Calu3 (cell line): ENCODE measurements at regions not wholly inside any gene's neighbourhood (a gene's known extent, or its start where the extent isn't known, plus 50 kb on each side); places are given as distances from the start of the nearest gene placed in this dataset.
"Not testable (repeated sequence)": the region's sequence is repeated elsewhere in the genome, so short reads cannot be mapped to it uniquely, and the experiment has no call there.

Experiments
- BruUV-seq: library from RNA; stranded (reverse); fragments of 400-500 nt; replicated peaks from 2 replicates; lab custom pipeline; 2021; lab: Mats Ljungman, UMichigan
- CTCF ChIA-PET: fragments of 300-600 bp; sonication (Branson Sonifier 250); formaldehyde crosslinking; loops from one replicate; lab custom pipeline; 2022; ENCODE audit warnings: antibody characterized with exemption; lab: Charles Lee
- DNase-seq: peaks from one replicate; pipeline ENCODE4 v3.0.0; 2022
- H3K27ac Mint-ChIP-seq: one replicate; pipeline ENCODE4 v1.8.0; 2022; ENCODE audit warnings: mixed read lengths; ENCODE audit not compliant: unreplicated experiment
- H3K27me3 Mint-ChIP-seq: one replicate; pipeline ENCODE4 v1.8.0; 2022; ENCODE audit warnings: mixed read lengths; ENCODE audit not compliant: unreplicated experiment
- H3K36me3 Mint-ChIP-seq: one replicate; pipeline ENCODE4 v1.8.0; 2022; ENCODE audit warnings: mild to moderate bottlenecking, moderate library complexity, mixed read lengths; ENCODE audit not compliant: insufficient read depth, unreplicated experiment
- H3K4me1 Mint-ChIP-seq: one replicate; pipeline ENCODE4 v1.8.0; 2022; ENCODE audit warnings: mild to moderate bottlenecking, low read depth, mixed read lengths; ENCODE audit not compliant: unreplicated experiment
- H3K4me3 Mint-ChIP-seq: one replicate; pipeline ENCODE4 v1.8.0; 2022; ENCODE audit warnings: mild to moderate bottlenecking, low read depth, moderate library complexity, mixed read lengths; ENCODE audit not compliant: unreplicated experiment
- H3K9me3 Mint-ChIP-seq: one replicate; pipeline ENCODE4 v1.8.0; 2022; ENCODE audit warnings: low read depth, mixed read lengths; ENCODE audit not compliant: unreplicated experiment
- CTCF ChIP-seq: fragments of 200-600 bp; IDR thresholded peaks from one replicate; pipeline ENCODE4 v1.8.0; 2022; ENCODE audit warnings: antibody characterized with exemption; ENCODE audit not compliant: unreplicated experiment
- intact Hi-C: fragments of 100-400 bp; cut with micrococcal nuclease; formaldehyde crosslinking; loops from one replicate; pipeline ENCODE4 v1.10.0; 2022; ENCODE audit not compliant: unreplicated experiment

GRCh38 chr17:13659051-13659450 lies 57.3 kb upstream of the HS3ST3A1 start:
- CTCF ChIA-PET, H3K4me1 Mint-ChIP-seq, intact Hi-C loops, H3K4me3 Mint-ChIP-seq, H3K36me3 Mint-ChIP-seq, H3K9me3 Mint-ChIP-seq, DNase-seq, H3K27ac Mint-ChIP-seq, H3K27me3 Mint-ChIP-seq, BruUV-seq: not testable (repeated sequence)

- no peak for TF ChIP-seq CTCF
- H3K4me1 Mint-ChIP-seq = no peaks in the 10 kb centered on the region
- H3K9me3 Mint-ChIP-seq = peaks cover 17% of the 10 kb centered on the region
- intact Hi-C loops = no loop called here
- no peaks in the 10 kb centered on the region for H3K27me3 Mint-ChIP-seq
- BruUV-seq = no TSS peak
- no peak overlapping the region for H3K4me3 Mint-ChIP-seq
- CTCF ChIA-PET = no interaction called here
- H3K36me3 Mint-ChIP-seq = no peaks in the 10 kb centered on the region
- DNase-seq = no peak
- H3K27ac Mint-ChIP-seq = no peak overlapping the region
Observed at GRCh38 chr17:13665872-13666635, 64.3 kb upstream of the HS3ST3A1 start.

GRCh38 chr17:13671341-13671740 lies 69.6 kb upstream of the HS3ST3A1 start:
- no peak for DNase-seq
- no peak overlapping the region for H3K27ac Mint-ChIP-seq
- BruUV-seq = no TSS peak

GRCh38 chr17:13671771-13672170 lies 70.0 kb upstream of the HS3ST3A1 start:
- BruUV-seq = no TSS peak
- no peak for DNase-seq
- TF ChIP-seq CTCF = no peak
- H3K27ac Mint-ChIP-seq = no peak overlapping the region
- no peaks in the 10 kb centered on the region for H3K36me3 Mint-ChIP-seq
- no peaks in the 10 kb centered on the region for H3K4me1 Mint-ChIP-seq
- peaks cover 21% of the 10 kb centered on the region for H3K9me3 Mint-ChIP-seq
- intact Hi-C loops = no loop called here
- H3K27me3 Mint-ChIP-seq = no peaks in the 10 kb centered on the region
- CTCF ChIA-PET = no interaction called here
- no peak overlapping the region for H3K4me3 Mint-ChIP-seq

More at GRCh38 chr17:13671341-13671740, 69.6 kb upstream of the HS3ST3A1 start:
- intact Hi-C loops = no loop called here
- no peaks in the 10 kb centered on the region for H3K36me3 Mint-ChIP-seq
- no peaks in the 10 kb centered on the region for H3K4me1 Mint-ChIP-seq
- TF ChIP-seq CTCF = no peak
- H3K27me3 Mint-ChIP-seq = no peaks in the 10 kb centered on the region
- CTCF ChIA-PET = no interaction called here
- peaks cover 21% of the 10 kb centered on the region for H3K9me3 Mint-ChIP-seq
- H3K4me3 Mint-ChIP-seq = no peak overlapping the region

- Mint-ChIP-seq H3K36me3 (no peaks in the 10 kb centered on the region), H3K4me1 (no peaks in the 10 kb centered on the region), H3K27ac (no peak overlapping the region), H3K27me3 (no peaks in the 10 kb centered on the region), H3K9me3 (peaks cover 18% of the 10 kb centered on the region), H3K4me3 (no peak overlapping the region)
- BruUV-seq = no TSS peak
- TF ChIP-seq CTCF = no peak
- CTCF ChIA-PET = no interaction called here
- intact Hi-C loops = no loop called here
- DNase-seq = no peak
Observed at GRCh38 chr17:13678361-13678760, 76.6 kb upstream of the HS3ST3A1 start.
